ENCODE measurements at regions not wholly inside any gene's neighbourhood (a gene's known extent, or its start where the extent isn't known, plus 50 kb on each side); places are given as distances from the start of the nearest gene placed in this dataset.

DNA sequence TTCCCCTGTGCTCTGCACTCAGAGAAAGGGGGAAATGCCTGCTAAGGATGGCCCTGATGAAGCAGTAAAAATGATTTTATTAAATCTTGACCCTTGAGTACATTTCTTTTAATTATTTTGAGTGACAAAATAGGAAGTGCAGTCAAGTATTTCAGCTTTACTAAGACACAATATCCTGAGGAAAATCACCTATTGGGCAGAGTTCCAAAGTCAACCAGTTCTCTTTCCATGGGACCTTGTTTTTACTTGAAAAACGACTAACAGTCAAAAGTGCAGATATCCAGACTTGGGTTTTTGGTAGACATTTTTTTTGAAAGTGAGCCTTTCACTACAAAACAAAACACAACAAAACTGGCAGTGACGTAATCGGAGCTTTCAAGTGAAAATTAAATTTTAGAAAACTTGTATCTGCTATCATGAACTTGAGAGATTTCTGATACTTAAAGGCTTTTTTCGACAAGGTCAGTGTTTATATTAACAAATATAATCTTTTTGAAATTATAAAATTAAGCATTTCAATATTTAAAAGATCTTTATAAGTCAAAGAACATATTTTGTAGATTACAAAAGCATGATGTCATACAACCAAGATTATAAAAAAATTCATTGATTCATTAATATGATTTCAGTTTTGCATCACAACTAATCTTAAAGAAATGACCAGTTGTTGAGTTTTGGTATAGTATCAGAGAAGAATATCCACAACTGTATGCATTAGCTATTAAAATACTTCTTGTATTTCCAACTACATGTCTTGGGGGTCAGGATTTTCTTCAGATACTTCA, 513.8 kb upstream of the AKR1E2 start:
- Histone ChIP-seq H3K27ac (ENCODE audit: low read depth, low read length) (no peak overlapping the region), H3K36me3 (ENCODE audit: insufficient read depth, low read length) (no peaks in the 10 kb centered on the region), H3K9me3 (ENCODE audit: low read length) (no peaks in the 10 kb centered on the region), H3K27me3 (ENCODE audit: insufficient read depth, low read length, poor library complexity, severe bottlenecking) (no peaks in the 10 kb centered on the region), H3K4me3 (ENCODE audit: low read length) (no peak overlapping the region), H3K4me1 (ENCODE audit: insufficient read depth, low read length) (no peaks in the 10 kb centered on the region)
- no peak for DNase-seq
- Mint-ChIP-seq H3K4me1 (no peaks in the 10 kb centered on the region), H3K27ac (no peak overlapping the region), H3K36me3 (peaks cover 0 to 17% (median 2%) of the 10 kb centered on the region in 3 donors), H3K4me3 (no peak overlapping the region), H3K27me3 (peaks cover 6 to 7% of the 10 kb centered on the region in 2 donors), H3K9me3 (no peaks in the 10 kb centered on the region)
- ChIA-PET POLR2A (no interaction called here), CTCF (interaction anchor here (0.6 kb wide), 1 partner anchor 1074 kb away, joined by 3 read pairs; no protein-coding TSS in a partner anchor)

DNA sequence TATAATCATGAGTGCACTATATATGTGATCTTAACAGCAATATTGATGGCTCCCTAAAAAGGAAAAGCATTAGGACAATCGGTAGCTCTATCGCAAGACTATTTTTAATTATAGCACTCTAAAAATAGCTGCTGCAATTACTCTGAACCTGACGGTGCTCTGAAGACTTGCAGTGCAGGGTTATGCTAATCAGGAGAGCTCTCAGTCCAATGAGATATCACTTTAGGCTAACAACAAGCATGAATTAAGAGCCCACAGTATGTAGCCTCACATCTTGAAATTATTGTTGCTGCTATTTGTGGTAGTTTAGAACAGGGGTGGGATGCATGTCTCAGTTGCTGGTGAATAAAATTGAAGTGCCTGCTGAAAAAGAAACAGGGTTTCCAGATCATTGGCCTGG, 515.8 kb upstream of the AKR1E2 start:
- Histone ChIP-seq H3K27ac (ENCODE audit: low read depth, low read length) (no peak overlapping the region), H3K4me3 (ENCODE audit: low read length) (no peak overlapping the region), H3K36me3 (ENCODE audit: insufficient read depth, low read length) (no peaks in the 10 kb centered on the region), H3K4me1 (ENCODE audit: insufficient read depth, low read length) (no peaks in the 10 kb centered on the region), H3K27me3 (ENCODE audit: insufficient read depth, low read length, poor library complexity, severe bottlenecking) (no peaks in the 10 kb centered on the region), H3K9me3 (ENCODE audit: low read length) (no peaks in the 10 kb centered on the region)
- H3K4me3 Mint-ChIP-seq: no peak overlapping the region
- CTCF ChIA-PET: no interaction called here
- no peaks in the 10 kb centered on the region for H3K4me1 Mint-ChIP-seq
- POLR2A ChIA-PET: no interaction called here
- peaks cover 0 to 17% (median 2%) of the 10 kb centered on the region in 3 donors for H3K36me3 Mint-ChIP-seq
- H3K27ac Mint-ChIP-seq: no peak overlapping the region
- H3K27me3 Mint-ChIP-seq: peaks cover 5 to 6% of the 10 kb centered on the region in 2 donors
- no peaks in the 10 kb centered on the region for H3K9me3 Mint-ChIP-seq
- no peak for DNase-seq

DNA sequence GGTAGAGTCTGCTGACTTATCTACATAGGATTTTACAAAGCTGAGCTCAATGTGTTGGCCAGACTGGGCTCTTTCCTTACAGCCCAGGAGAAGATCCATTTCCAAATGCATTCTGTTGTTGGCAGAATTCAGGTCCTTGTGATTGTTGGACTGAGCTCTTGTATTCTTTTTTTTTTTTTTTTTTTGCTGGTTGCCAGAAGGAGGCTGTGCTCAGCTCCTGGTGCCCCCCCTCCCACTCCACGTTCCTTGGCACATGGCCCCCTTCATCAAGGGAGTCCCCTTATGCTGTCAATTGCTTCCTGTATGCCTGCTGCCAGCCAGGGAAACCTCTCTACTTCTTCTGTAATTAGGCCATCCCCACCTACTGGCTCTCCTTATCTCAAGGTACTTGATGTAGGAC, 518.1 kb upstream of the AKR1E2 start:
- Histone ChIP-seq H3K9me3 (ENCODE audit: low read length) (no peaks in the 10 kb centered on the region), H3K36me3 (ENCODE audit: insufficient read depth, low read length) (no peaks in the 10 kb centered on the region), H3K4me1 (ENCODE audit: insufficient read depth, low read length) (no peaks in the 10 kb centered on the region), H3K4me3 (ENCODE audit: low read length) (no peak overlapping the region), H3K27ac (ENCODE audit: low read depth, low read length) (no peak overlapping the region), H3K27me3 (ENCODE audit: insufficient read depth, low read length, poor library complexity, severe bottlenecking) (no peaks in the 10 kb centered on the region)
- Mint-ChIP-seq H3K27ac (no peak overlapping the region), H3K36me3 (peaks cover 0 to 22% (median 0%) of the 10 kb centered on the region in 3 donors), H3K4me1 (no peaks in the 10 kb centered on the region), H3K4me3 (no peak overlapping the region), H3K9me3 (no peaks in the 10 kb centered on the region), H3K27me3 (peaks cover 5 to 11% of the 10 kb centered on the region in 2 donors)
- CTCF ChIA-PET: no interaction called here
- no peak for DNase-seq
- POLR2A ChIA-PET: interaction anchor here (0.6 kb wide), 1 partner anchor 505 kb away, joined by 3 read pairs; no protein-coding TSS in a partner anchor

DNA sequence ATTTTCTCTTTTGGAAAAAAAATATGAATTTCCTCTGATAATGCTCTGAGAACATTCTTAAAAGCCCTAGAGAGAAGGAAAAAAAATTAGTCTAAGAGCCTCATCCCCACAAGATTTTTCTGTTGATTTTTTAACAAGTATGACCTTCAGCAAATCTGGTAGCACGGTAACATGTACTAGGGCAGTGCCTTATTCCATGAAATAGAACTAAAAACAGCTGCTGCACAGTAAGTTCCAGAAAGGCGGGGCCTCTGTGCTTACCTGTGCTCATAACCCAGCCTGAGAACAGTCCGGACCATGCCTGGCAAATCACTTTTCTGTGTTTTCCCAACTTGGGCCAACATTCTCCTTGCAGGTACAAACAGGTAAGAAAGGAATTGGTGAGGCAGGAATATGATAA, 519.1 kb upstream of the AKR1E2 start:
- Mint-ChIP-seq H3K9me3 (no peaks in the 10 kb centered on the region), H3K4me3 (no peak overlapping the region), H3K27me3 (peaks cover 5 to 11% of the 10 kb centered on the region in 2 donors), H3K27ac (no peak overlapping the region), H3K36me3 (peaks cover 0 to 22% (median 0%) of the 10 kb centered on the region in 3 donors), H3K4me1 (no peaks in the 10 kb centered on the region)
- H3K4me1 ChIP-seq (ENCODE audit: insufficient read depth, low read length): no peaks in the 10 kb centered on the region
- ChIA-PET POLR2A (no interaction called here), CTCF (no interaction called here)
- no peaks in the 10 kb centered on the region for H3K9me3 ChIP-seq (ENCODE audit: low read length)
- H3K27ac ChIP-seq (ENCODE audit: low read depth, low read length): no peak overlapping the region
- H3K4me3 ChIP-seq (ENCODE audit: low read length): no peak overlapping the region
- H3K36me3 ChIP-seq (ENCODE audit: insufficient read depth, low read length): no peaks in the 10 kb centered on the region
- no peak for DNase-seq
- no peaks in the 10 kb centered on the region for H3K27me3 ChIP-seq (ENCODE audit: insufficient read depth, low read length, poor library complexity, severe bottlenecking)

DNA sequence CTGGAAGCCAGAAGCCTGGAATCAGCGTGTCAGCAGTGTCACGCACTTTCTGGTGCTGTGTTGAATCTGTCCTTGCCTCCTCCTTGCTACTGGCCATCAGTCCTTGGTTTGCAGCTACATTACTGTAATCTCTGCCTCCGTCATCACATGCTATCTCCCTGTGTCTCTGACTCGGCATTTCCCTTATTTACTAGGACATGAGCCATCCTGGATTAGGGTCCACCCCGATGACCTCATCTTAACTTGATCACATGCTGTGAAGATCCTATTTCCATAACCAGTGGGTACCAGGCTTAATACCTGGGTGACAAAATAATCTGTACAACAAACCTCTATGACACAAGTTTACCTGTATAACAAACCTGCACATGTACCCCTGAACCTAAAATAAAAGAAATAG, 518.0 kb upstream of the KLF6 start:
- no peaks in the 10 kb centered on the region for H3K27me3 ChIP-seq (ENCODE audit: insufficient read depth, low read length, poor library complexity, severe bottlenecking)
- Mint-ChIP-seq H3K4me1 (no peaks in the 10 kb centered on the region), H3K9me3 (no peaks in the 10 kb centered on the region), H3K27me3 (peaks cover 1 to 5% of the 10 kb centered on the region in 2 donors), H3K4me3 (no peak overlapping the region), H3K36me3 (peaks cover 0 to 4% (median 0%) of the 10 kb centered on the region in 3 donors), H3K27ac (no peak overlapping the region)
- CTCF ChIA-PET: no interaction called here
- H3K4me1 ChIP-seq (ENCODE audit: insufficient read depth, low read length): no peaks in the 10 kb centered on the region
- H3K9me3 ChIP-seq (ENCODE audit: low read length): no peaks in the 10 kb centered on the region
- no peak for DNase-seq
- no peak overlapping the region for H3K4me3 ChIP-seq (ENCODE audit: low read length)
- POLR2A ChIA-PET: no interaction called here
- no peak overlapping the region for H3K27ac ChIP-seq (ENCODE audit: low read depth, low read length)
- no peaks in the 10 kb centered on the region for H3K36me3 ChIP-seq (ENCODE audit: insufficient read depth, low read length)

DNA sequence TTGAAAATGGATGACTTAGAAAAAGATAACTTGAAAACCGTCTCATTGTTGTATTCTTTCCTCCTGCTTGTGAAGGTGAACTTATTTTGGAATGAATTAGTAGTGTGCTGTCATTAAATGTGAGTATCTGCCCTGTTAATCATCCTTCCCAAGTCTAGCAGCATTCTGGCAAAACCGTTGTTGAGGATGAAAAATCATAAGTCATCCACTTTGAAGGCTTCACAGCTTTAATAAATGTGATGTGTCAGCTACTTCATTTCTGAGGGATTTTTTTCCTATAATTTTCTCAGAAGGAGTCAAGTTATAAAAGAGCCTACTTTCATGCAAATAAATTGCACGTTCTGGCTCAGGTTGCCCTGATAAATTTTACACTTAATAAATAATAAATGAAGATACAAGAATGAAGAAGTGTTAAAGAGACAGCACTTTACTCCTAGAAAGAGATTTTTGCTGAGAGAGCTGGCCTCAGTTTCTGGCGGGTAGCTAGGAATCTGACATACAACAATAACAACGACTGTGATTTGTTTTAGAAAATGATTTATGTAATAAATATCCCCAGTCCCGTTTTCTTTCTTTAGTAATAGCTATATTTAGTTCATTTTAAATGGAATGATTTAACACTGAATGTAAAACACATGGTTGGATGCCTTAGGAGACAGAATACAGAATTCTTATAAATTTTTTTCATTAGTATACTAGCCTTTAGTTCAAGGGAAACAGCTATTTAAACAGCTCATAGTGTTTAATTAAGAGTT, 516.5 kb upstream of the KLF6 start:
- H3K27me3 Mint-ChIP-seq: peaks cover 1 to 5% of the 10 kb centered on the region in 2 donors
- no peak overlapping the region for H3K27ac ChIP-seq (ENCODE audit: low read depth, low read length)
- H3K4me1 Mint-ChIP-seq: no peaks in the 10 kb centered on the region
- peaks cover 0 to 4% (median 0%) of the 10 kb centered on the region in 3 donors for H3K36me3 Mint-ChIP-seq
- no peaks in the 10 kb centered on the region for H3K9me3 Mint-ChIP-seq
- no peak overlapping the region for H3K4me3 Mint-ChIP-seq
- no peak overlapping the region for H3K27ac Mint-ChIP-seq
- H3K27me3 ChIP-seq (ENCODE audit: insufficient read depth, low read length, poor library complexity, severe bottlenecking): no peaks in the 10 kb centered on the region
- no peak for DNase-seq
- no peaks in the 10 kb centered on the region for H3K4me1 ChIP-seq (ENCODE audit: insufficient read depth, low read length)
- no peaks in the 10 kb centered on the region for H3K9me3 ChIP-seq (ENCODE audit: low read length)
- CTCF ChIA-PET: no interaction called here
- POLR2A ChIA-PET: no interaction called here
- H3K36me3 ChIP-seq (ENCODE audit: insufficient read depth, low read length): no peaks in the 10 kb centered on the region
- H3K4me3 ChIP-seq (ENCODE audit: low read length): no peak overlapping the region

DNA sequence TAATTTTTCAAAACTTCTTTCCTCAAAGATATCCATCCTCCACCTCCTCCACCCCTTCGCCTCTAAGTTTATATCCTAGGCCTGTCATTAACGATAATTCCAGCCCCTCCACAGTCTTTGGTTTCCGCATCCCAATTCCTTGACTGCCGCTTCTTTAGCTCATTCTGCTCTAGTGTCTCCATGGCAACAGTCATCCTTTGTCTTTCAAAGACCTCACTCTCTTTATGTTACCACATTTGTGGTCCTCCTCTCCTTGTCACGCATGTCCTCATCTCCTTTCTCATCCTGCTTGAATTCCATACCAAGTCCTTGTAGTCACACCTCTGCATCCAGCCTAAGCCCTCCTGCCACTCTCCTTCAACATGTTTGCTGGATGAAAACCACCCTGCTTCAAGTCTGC, 511.2 kb upstream of the KLF6 start:
- H3K4me1 Mint-ChIP-seq: no peaks in the 10 kb centered on the region
- H3K27ac Mint-ChIP-seq: peak overlapping the region in 1 of 8 donors; percentile 21
- no peaks in the 10 kb centered on the region for H3K36me3 Mint-ChIP-seq
- H3K4me3 Mint-ChIP-seq: no peak overlapping the region
- DNase-seq: no peak
- CTCF ChIA-PET: no interaction called here
- POLR2A ChIA-PET: interaction anchor here (0.5 to 0.6 kb wide), 3 partner anchors 43 to 1088 kb away, joined by 4 to 9 read pairs (median 4); no protein-coding TSS in a partner anchor
- no peaks in the 10 kb centered on the region for H3K9me3 ChIP-seq (ENCODE audit: low read length)
- H3K4me1 ChIP-seq (ENCODE audit: insufficient read depth, low read length): no peaks in the 10 kb centered on the region
- H3K4me3 ChIP-seq (ENCODE audit: low read length): no peak overlapping the region
- H3K27me3 ChIP-seq (ENCODE audit: insufficient read depth, low read length, poor library complexity, severe bottlenecking): no peaks in the 10 kb centered on the region
- H3K27ac ChIP-seq (ENCODE audit: low read depth, low read length): no peak overlapping the region
- H3K27me3 Mint-ChIP-seq: peaks cover 0 to 2% of the 10 kb centered on the region in 2 donors
- no peaks in the 10 kb centered on the region for H3K36me3 ChIP-seq (ENCODE audit: insufficient read depth, low read length)
- H3K9me3 Mint-ChIP-seq: no peaks in the 10 kb centered on the region

DNA sequence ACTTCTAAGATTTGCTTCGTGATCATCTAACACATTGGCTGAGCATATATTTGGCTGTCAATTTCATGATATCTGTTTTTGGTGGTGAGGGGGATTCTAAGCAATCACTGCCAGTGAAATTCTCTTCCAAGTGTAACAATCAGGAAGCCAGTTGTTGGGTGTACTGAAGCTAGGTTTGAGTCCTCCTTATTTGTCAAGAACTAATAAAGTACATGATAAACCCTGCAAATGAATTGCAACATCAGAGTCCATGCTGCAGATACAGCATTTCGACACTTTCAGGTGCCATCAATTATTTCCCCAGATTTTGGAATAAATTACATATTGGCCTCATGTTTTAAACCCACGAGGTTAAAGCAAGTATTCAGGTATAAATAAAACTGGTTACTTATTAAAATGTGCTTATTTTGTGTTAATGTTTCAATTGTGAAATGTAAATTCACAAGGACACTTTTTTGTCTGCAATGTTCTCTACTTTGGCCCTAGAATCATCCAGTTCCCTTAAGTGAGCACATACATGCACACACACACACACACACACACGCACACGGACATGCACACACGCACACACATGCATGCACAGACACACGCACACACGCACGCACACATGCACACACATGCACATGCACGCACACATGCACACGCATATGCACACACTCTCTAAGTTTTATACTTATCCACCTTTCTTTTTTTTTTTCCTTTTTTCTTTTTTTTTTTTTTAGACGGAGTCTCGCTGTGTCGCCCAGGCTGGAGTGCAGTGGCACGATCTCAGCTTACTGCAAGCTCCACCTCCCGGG, 510.2 kb upstream of the KLF6 start:
- Histone ChIP-seq H3K27me3 (ENCODE audit: insufficient read depth, low read length, poor library complexity, severe bottlenecking) (no peaks in the 10 kb centered on the region), H3K4me3 (ENCODE audit: low read length) (no peak overlapping the region), H3K4me1 (ENCODE audit: insufficient read depth, low read length) (no peaks in the 10 kb centered on the region), H3K27ac (ENCODE audit: low read depth, low read length) (no peak overlapping the region), H3K36me3 (ENCODE audit: insufficient read depth, low read length) (no peaks in the 10 kb centered on the region), H3K9me3 (ENCODE audit: low read length) (no peaks in the 10 kb centered on the region)
- Mint-ChIP-seq H3K27me3 (peaks cover 0 to 2% of the 10 kb centered on the region in 2 donors), H3K4me1 (no peaks in the 10 kb centered on the region), H3K4me3 (no peak overlapping the region), H3K36me3 (no peaks in the 10 kb centered on the region), H3K27ac (peak overlapping the region in 1 of 8 donors; percentile 31), H3K9me3 (no peaks in the 10 kb centered on the region)
- POLR2A ChIA-PET: interaction anchor here (0.6 kb wide), 1 partner anchor 44 kb away, joined by 4 read pairs; no protein-coding TSS in a partner anchor
- CTCF ChIA-PET: no interaction called here
- DNase-seq: no peak

Data from CD8-positive, alpha-beta memory T cell (primary cell).